NCI-H510A treated with DMSO at 0.1 percent for 48 hours (cell line): ENCODE measurements at regions not wholly inside any gene's neighbourhood (a gene's known extent, or its start where the extent isn't known, plus 50 kb on each side); places are given as distances from the start of the nearest gene placed in this dataset.

ENCODE experiments used
- DNase-seq: peaks from one replicate; lab custom pipeline; 2025; lab: John Stamatoyannopoulos, UW

GRCh38 chr18:42268186-42268725 lies 313.2 kb downstream of the PIK3C3 start:
- no peak for DNase-seq

- DNase-seq = no peak
Observed at GRCh38 chr18:42268798-42269197, 313.8 kb downstream of the PIK3C3 start.

GRCh38 chr18:42271647-42272414 lies 316.8 kb downstream of the PIK3C3 start:
- DNase-seq = no peak

- DNase-seq = no peak
Observed at GRCh38 chr18:42274488-42275137, 319.6 kb downstream of the PIK3C3 start.

GRCh38 chr18:42275138-42275535 lies 320.1 kb downstream of the PIK3C3 start:
- no peak for DNase-seq

- no peak for DNase-seq
Observed at GRCh38 chr18:42275949-42276730, 321.1 kb downstream of the PIK3C3 start.

GRCh38 chr18:42281124-42281523 lies 326.1 kb downstream of the PIK3C3 start:
- no peak for DNase-seq

- no peak for DNase-seq
Observed at GRCh38 chr18:42281851-42282250, 326.8 kb downstream of the PIK3C3 start.

GRCh38 chr18:42287047-42287446 lies 332.0 kb downstream of the PIK3C3 start:
- no peak for DNase-seq

GRCh38 chr18:42288129-42288528 lies 333.1 kb downstream of the PIK3C3 start:
- DNase-seq = no peak

- DNase-seq = no peak
Observed at GRCh38 chr18:42289526-42289925, 334.5 kb downstream of the PIK3C3 start.

GRCh38 chr18:42290318-42291307 lies 335.6 kb downstream of the PIK3C3 start:
- DNase-seq = no peak

- no peak for DNase-seq
Observed at GRCh38 chr18:42292654-42293053, 337.6 kb downstream of the PIK3C3 start.

GRCh38 chr18:42296192-42296591 lies 341.2 kb downstream of the PIK3C3 start:
- no peak for DNase-seq

GRCh38 chr18:42296723-42297122 lies 341.7 kb downstream of the PIK3C3 start:
- no peak for DNase-seq

- DNase-seq = peak; percentile 97
Observed at GRCh38 chr18:42298759-42299675, 344.0 kb downstream of the PIK3C3 start.

GRCh38 chr18:42305869-42306593 lies 351.0 kb downstream of the PIK3C3 start:
- DNase-seq = no peak

GRCh38 chr18:42306594-42306980 lies 351.6 kb downstream of the PIK3C3 start:
- DNase-seq = no peak

GRCh38 chr18:42310956-42311355 lies 355.9 kb downstream of the PIK3C3 start:
- DNase-seq = no peak

- no peak for DNase-seq
Observed at GRCh38 chr18:42326752-42327151, 371.7 kb downstream of the PIK3C3 start.
